Loucy (cell line): ENCODE measurements at regions not wholly inside any gene's neighbourhood (a gene's known extent, or its start where the extent isn't known, plus 50 kb on each side); places are given as distances from the start of the nearest gene placed in this dataset.
A peak's percentile ranks its signal among the peaks of the same experiment; 100 is the strongest.

Experiments used
- H2AFZ ChIP-seq: fragments of 200-600 bp; sonication (generic); 2 replicates; pipeline ENCODE4 v1.6.0; 2016; ENCODE audit warnings: antibody characterized with exemption, mild to moderate bottlenecking, low read length, moderate library complexity
- H3F3A ChIP-seq: fragments of 200-600 bp; 2 replicates; pipeline ENCODE4 v1.6.0; 2016; ENCODE audit warnings: antibody characterized with exemption, low read depth, mild to moderate bottlenecking
- H3K27me3 ChIP-seq: fragments of 200-600 bp; sonication (generic); 2 replicates; pipeline ENCODE4 v1.6.1; 2014; ENCODE audit warnings: low read length, mild to moderate bottlenecking; ENCODE audit not compliant: insufficient read depth, poor library complexity, severe bottlenecking
- H3K36me3 ChIP-seq: fragments of 200-600 bp; sonication (generic); 2 replicates; pipeline ENCODE4 v1.6.1; 2016; ENCODE audit warnings: low read length; ENCODE audit not compliant: insufficient read depth
- H3K4me1 ChIP-seq: fragments of 200-600 bp; sonication (generic); 2 replicates; pipeline ENCODE4 v1.5.1; 2014; ENCODE audit warnings: low read length, mild to moderate bottlenecking; ENCODE audit not compliant: insufficient read depth, poor library complexity, severe bottlenecking
- H3K4me2 ChIP-seq: fragments of 200-600 bp; sonication (generic); 2 replicates; pipeline ENCODE4 v1.6.0; 2014; ENCODE audit warnings: antibody characterized with exemption, low read length, low read depth, mild to moderate bottlenecking; ENCODE audit not compliant: poor library complexity, severe bottlenecking
- H3K4me3 ChIP-seq: fragments of 200-600 bp; sonication (generic); 2 replicates; pipeline ENCODE4 v1.5.1; 2014; ENCODE audit warnings: low read length, mild to moderate bottlenecking, mixed read lengths; ENCODE audit not compliant: poor library complexity, severe bottlenecking
- H3K79me2 ChIP-seq: fragments of 200-600 bp; sonication (generic); 2 replicates; pipeline ENCODE4 v1.6.1; 2014; ENCODE audit warnings: low read length; ENCODE audit not compliant: insufficient read depth
- H3K9ac ChIP-seq: fragments of 200-600 bp; sonication (generic); 2 replicates; pipeline ENCODE4 v1.6.0; 2014; ENCODE audit warnings: mild to moderate bottlenecking, low read depth, low read length, moderate library complexity; ENCODE audit not compliant: poor library complexity, severe bottlenecking
- H3K9me2 ChIP-seq: fragments of 200-600 bp; sonication (generic); replicated peaks from 2 replicates; pipeline ENCODE4 v1.6.1; 2016; ENCODE audit warnings: low read depth, low read length, mixed read lengths
- H3K9me3 ChIP-seq: fragments of 200-600 bp; sonication (generic); 2 replicates; pipeline ENCODE4 v1.6.1; 2014; ENCODE audit warnings: mild to moderate bottlenecking, antibody characterized with exemption, low read length, low read depth; ENCODE audit not compliant: insufficient read depth
- H4K20me1 ChIP-seq: fragments of 200-600 bp; sonication (generic); 2 replicates; pipeline ENCODE4 v1.6.0; 2014; ENCODE audit warnings: antibody characterized with exemption, low read length, mild to moderate bottlenecking; ENCODE audit not compliant: insufficient read depth, poor library complexity, severe bottlenecking
- CTCF ChIP-seq: fragments of 200-600 bp; sonication (generic); conservative IDR thresholded peaks from 2 replicates; pipeline ENCODE4 v1.5.1; 2014; ENCODE audit warnings: mild to moderate bottlenecking, antibody characterized with exemption, low read length
- EZH2phosphoT487 ChIP-seq: fragments of 200-600 bp; IDR thresholded peaks from 2 replicates; pipeline ENCODE4 v1.6.1; 2018; ENCODE audit warnings: antibody characterized with exemption, mild to moderate bottlenecking, moderate library complexity, borderline replicate concordance

- TF ChIP-seq EZH2phosphoT487, result no peak
- TF ChIP-seq CTCF, result peak; percentile 23; the same call in 1 of the 2 replicates
- Histone ChIP-seq H3K9me2 (no peaks in the 10 kb centered on the region), H3K4me1 (peaks cover 75% of the 10 kb centered on the region), H3K9ac (peak overlapping the region; percentile 17), H3K4me2 (peak overlapping the region; percentile 61), H3K36me3 (no peaks in the 10 kb centered on the region), H3F3A (no peaks in the 10 kb centered on the region), H3K4me3 (peak overlapping the region; percentile 40), H3K79me2 (no peaks in the 10 kb centered on the region), H3K27me3 (no peaks in the 10 kb centered on the region), H3K9me3 (no peaks in the 10 kb centered on the region), H4K20me1 (no peaks in the 10 kb centered on the region), H2AFZ (no peak overlapping the region)
These were observed 359.9 kb upstream of the HNRNPA3 start for GRCh38 chr2:176852667-176853066.

GRCh38 chr2:176854062-176854461, 358.5 kb upstream of the HNRNPA3 start:
- no peaks in the 10 kb centered on the region for H3K27me3 ChIP-seq

GRCh38 chr2:176854878-176855277, 357.7 kb upstream of the HNRNPA3 start:
- H3K27me3 ChIP-seq, result no peaks in the 10 kb centered on the region
- no peaks in the 10 kb centered on the region for H3K36me3 ChIP-seq
- peak overlapping the region; percentile 7; the same call in 1 of the 2 replicates for H2AFZ ChIP-seq
- H3K79me2 ChIP-seq, result no peaks in the 10 kb centered on the region
- H3F3A ChIP-seq, result no peaks in the 10 kb centered on the region
- no peaks in the 10 kb centered on the region for H3K9me3 ChIP-seq
- no peak overlapping the region for H3K9ac ChIP-seq
- no peak for TF ChIP-seq EZH2phosphoT487
- TF ChIP-seq CTCF, result no peak
- peaks cover 64% of the 10 kb centered on the region for H3K4me1 ChIP-seq
- H4K20me1 ChIP-seq, result no peaks in the 10 kb centered on the region
- H3K4me2 ChIP-seq, result peak overlapping the region; percentile 38
- peak overlapping the region; percentile 10 for H3K4me3 ChIP-seq
- no peaks in the 10 kb centered on the region for H3K9me2 ChIP-seq

More at GRCh38 chr2:176854062-176854461, 358.5 kb upstream of the HNRNPA3 start:
- H3K79me2 ChIP-seq, result no peaks in the 10 kb centered on the region
- H3K9me3 ChIP-seq, result no peaks in the 10 kb centered on the region
- no peak overlapping the region for H3K4me3 ChIP-seq
- no peaks in the 10 kb centered on the region for H3F3A ChIP-seq
- no peak overlapping the region for H3K9ac ChIP-seq
- H3K36me3 ChIP-seq, result no peaks in the 10 kb centered on the region
- no peaks in the 10 kb centered on the region for H4K20me1 ChIP-seq
- H3K4me2 ChIP-seq, result peak overlapping the region; percentile 38
- H2AFZ ChIP-seq, result no peak overlapping the region
- peaks cover 70% of the 10 kb centered on the region for H3K4me1 ChIP-seq
- H3K9me2 ChIP-seq, result no peaks in the 10 kb centered on the region
- TF ChIP-seq CTCF (no peak), EZH2phosphoT487 (no peak)
